Lung (tissue), 11 donors: ENCODE measurements at regions not wholly inside any gene's neighbourhood (a gene's known extent, or its start where the extent isn't known, plus 50 kb on each side); places are given as distances from the start of the nearest gene placed in this dataset.
A peak's percentile ranks its signal among the peaks of the same experiment; 100 is the strongest.

ENCODE experiments used
- ATAC-seq: fragments of 200-7000 bp; cut with Tn5 transposase; one replicate; pipeline ENCODE4 v1.9.1; 2020; ENCODE audit warnings: moderate number of reproducible peaks; ENCODE audit not compliant: insufficient read depth, low FRiP score
- DNase-seq, 3 donors: peaks; one replicate each; pipeline ENCODE4 v3.0.0-alpha.2; 2013 to 2017
- H3K27ac ChIP-seq, 2 donors: one replicate each; pipeline ENCODE4 v1.5.1; 2013; ENCODE audit warnings: mild to moderate bottlenecking in 2 of 2, moderate library complexity in 2 of 2, control low read depth in 1 of 2, inconsistent platforms in 1 of 2, low read depth in 1 of 2, low read length in 1 of 2
- H3K27me3 ChIP-seq, 3 donors: one replicate each; pipeline ENCODE4 v1.5.1; 2013; ENCODE audit warnings: low read length in 2 of 3; ENCODE audit not compliant: control insufficient read depth in 3 of 3, insufficient read depth in 3 of 3
- H3K36me3 ChIP-seq, 4 donors: one replicate each; pipeline ENCODE4 v1.5.1; 2013; ENCODE audit warnings: low read length in 4 of 4, mild to moderate bottlenecking in 1 of 4, moderate library complexity in 1 of 4; ENCODE audit not compliant: control insufficient read depth in 4 of 4, insufficient read depth in 4 of 4
- H3K4me1 ChIP-seq, 5 donors: one replicate each; pipeline ENCODE4 v1.5.1; 2013; ENCODE audit warnings: low read length in 5 of 5, mild to moderate bottlenecking in 2 of 5, moderate library complexity in 1 of 5; ENCODE audit not compliant: control insufficient read depth in 5 of 5, insufficient read depth in 5 of 5
- H3K4me3 ChIP-seq: one replicate; pipeline ENCODE4 v1.5.1; 2013; ENCODE audit warnings: mild to moderate bottlenecking, control low read depth, moderate library complexity
- H3K9ac ChIP-seq, 2 donors: one replicate each; pipeline ENCODE4 v1.5.1; 2013; ENCODE audit warnings: low read length in 2 of 2, control low read depth in 1 of 2; ENCODE audit not compliant: insufficient read depth in 1 of 2
- H3K9me3 ChIP-seq, 4 donors: one replicate each; pipeline ENCODE4 v1.5.1; 2013; ENCODE audit warnings: low read length in 3 of 4, mild to moderate bottlenecking in 1 of 4, moderate library complexity in 1 of 4; ENCODE audit not compliant: control insufficient read depth in 4 of 4, insufficient read depth in 3 of 4
- CTCF ChIP-seq: IDR thresholded peaks from 2 replicates; pipeline ENCODE4 v1.5.1; 2012; ENCODE audit warnings: mild to moderate bottlenecking; ENCODE audit errors: control extremely low read depth, extremely low read depth
- WGBS, 2 donors: extraction: QIAGEN DNeasy Blood & Tissue Kit; methylation state at CpG; one replicate each; pipeline ENCODE4 v1.1.7; 2013; 5-methylcytosine and 5-hydroxymethylcytosine counted together
- donor health status: control.
- donor health status: control.
- donor health status: Bipolar disorder and iron deficiency.
- donor health status: healthy.
- donor health status: DM: yes; HTN: yes; CAD: no.

GRCh38 chr3:193903966-193904365 is 232.0 kb upstream of the HES1 start:
- Histone ChIP-seq H3K27me3 (no peaks in the 10 kb centered on the region), H3K4me1 (peaks cover 0 to 31% (median 17%) of the 10 kb centered on the region in 5 donors), H3K36me3 (no peaks in the 10 kb centered on the region), H3K27ac (no peak overlapping the region), H3K9ac (no peak overlapping the region), H3K4me3 (no peak overlapping the region), H3K9me3 (peaks cover 0 to 3% (median under 1%) of the 10 kb centered on the region in 4 donors)
- ATAC-seq (no peak), DNase-seq (no peak)
- WGBS, 2 donors = 92 to 95% methylated on average over 4 of the region's 4 CpGs
- no peak for TF ChIP-seq CTCF

- no peaks in the 10 kb centered on the region for H3K36me3 ChIP-seq
- peak overlapping the region in 1 of 2 donors; percentile 54 for H3K27ac ChIP-seq
- no peak for TF ChIP-seq CTCF
- H3K4me1 ChIP-seq = peaks cover 0 to 36% (median 29%) of the 10 kb centered on the region in 5 donors
- peak overlapping the region in 1 of 2 donors; percentile 35 for H3K9ac ChIP-seq
- peaks cover 0 to 3% (median under 1%) of the 10 kb centered on the region in 4 donors for H3K9me3 ChIP-seq
- ATAC-seq = no peak
- DNase-seq = peak; percentile 71 to 77 (median 72)
- H3K27me3 ChIP-seq = no peaks in the 10 kb centered on the region
- 64 to 70% methylated on average over 14 of the region's 14 CpGs for WGBS, 2 donors
- no peak overlapping the region for H3K4me3 ChIP-seq
Observed at GRCh38 chr3:193905541-193906396, 230.2 kb upstream of the HES1 start.

- H3K9ac ChIP-seq = no peak overlapping the region
- ATAC-seq (no peak), DNase-seq (no peak)
- no peaks in the 10 kb centered on the region for H3K27me3 ChIP-seq
- no peak overlapping the region for H3K4me3 ChIP-seq
- 93 to 94% methylated on average over 2 of the region's 2 CpGs for whole genome bisulfite sequencing, 2 donors
- TF ChIP-seq CTCF = no peak
- H3K27ac ChIP-seq = no peak overlapping the region
- no peaks in the 10 kb centered on the region for H3K36me3 ChIP-seq
- H3K4me1 ChIP-seq = peaks cover 0 to 48% (median 36%) of the 10 kb centered on the region in 5 donors
- H3K9me3 ChIP-seq = peaks cover 0 to 3% (median 0%) of the 10 kb centered on the region in 4 donors
Observed at GRCh38 chr3:193906849-193907410, 229.0 kb upstream of the HES1 start.
